DMS53 treated with DMSO at 0.1 percent for 48 hours (cell line): ENCODE measurements at regions not wholly inside any gene's neighbourhood (a gene's known extent, or its start where the extent isn't known, plus 50 kb on each side); places are given as distances from the start of the nearest gene placed in this dataset.

ENCODE experiments used
- DNase-seq: peaks from one replicate; lab custom pipeline; 2025; ENCODE audit not compliant: unreplicated experiment; lab: John Stamatoyannopoulos, UW

DNA sequence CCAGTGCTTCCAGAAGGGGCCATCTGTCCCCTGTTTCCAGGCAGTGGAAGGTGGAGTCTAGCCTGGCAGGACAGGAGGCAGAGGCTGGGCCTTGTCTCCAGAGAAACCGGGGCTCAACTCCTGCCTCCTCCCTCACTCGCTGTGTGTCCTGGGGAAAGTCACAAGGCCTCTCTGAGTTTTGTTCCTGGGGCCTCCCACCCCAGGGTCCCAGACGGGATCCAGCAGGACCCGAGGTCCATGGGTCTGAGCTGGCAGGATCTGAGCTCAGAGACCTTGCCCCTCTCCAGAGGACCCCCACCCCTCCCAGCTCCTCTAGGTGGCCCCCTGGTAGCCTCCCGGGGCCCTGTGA, 72.2 kb upstream of the TAF1B start:
- DNase-seq, result no peak

DNA sequence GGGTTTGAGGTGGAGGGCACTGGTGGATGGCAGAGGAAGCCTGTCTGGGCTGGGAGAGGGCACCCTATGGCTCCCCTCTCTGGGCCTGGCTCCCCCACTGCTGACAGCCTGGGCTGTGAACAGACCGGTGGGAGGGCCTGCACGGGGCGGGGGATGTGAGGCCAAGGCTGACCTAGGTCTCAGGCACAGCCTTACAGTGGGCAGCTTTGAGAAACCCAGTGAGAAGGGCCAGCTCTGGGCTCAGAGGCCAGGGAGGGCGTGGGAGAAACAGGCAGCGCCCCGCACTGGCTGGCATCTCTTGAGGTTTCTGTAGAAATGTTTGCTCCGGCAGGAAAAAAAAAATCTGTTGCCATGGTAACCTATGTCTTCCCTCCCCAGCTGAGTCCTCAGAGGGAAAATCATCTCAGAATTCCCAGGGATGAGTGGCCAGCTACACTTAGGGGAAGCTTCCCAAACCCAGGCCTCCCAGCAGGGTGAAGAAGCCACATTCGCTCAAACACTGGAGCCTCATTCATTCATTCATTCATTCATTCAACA, 71.7 kb upstream of the TAF1B start:
- peak; percentile 50 for DNase-seq

DNA sequence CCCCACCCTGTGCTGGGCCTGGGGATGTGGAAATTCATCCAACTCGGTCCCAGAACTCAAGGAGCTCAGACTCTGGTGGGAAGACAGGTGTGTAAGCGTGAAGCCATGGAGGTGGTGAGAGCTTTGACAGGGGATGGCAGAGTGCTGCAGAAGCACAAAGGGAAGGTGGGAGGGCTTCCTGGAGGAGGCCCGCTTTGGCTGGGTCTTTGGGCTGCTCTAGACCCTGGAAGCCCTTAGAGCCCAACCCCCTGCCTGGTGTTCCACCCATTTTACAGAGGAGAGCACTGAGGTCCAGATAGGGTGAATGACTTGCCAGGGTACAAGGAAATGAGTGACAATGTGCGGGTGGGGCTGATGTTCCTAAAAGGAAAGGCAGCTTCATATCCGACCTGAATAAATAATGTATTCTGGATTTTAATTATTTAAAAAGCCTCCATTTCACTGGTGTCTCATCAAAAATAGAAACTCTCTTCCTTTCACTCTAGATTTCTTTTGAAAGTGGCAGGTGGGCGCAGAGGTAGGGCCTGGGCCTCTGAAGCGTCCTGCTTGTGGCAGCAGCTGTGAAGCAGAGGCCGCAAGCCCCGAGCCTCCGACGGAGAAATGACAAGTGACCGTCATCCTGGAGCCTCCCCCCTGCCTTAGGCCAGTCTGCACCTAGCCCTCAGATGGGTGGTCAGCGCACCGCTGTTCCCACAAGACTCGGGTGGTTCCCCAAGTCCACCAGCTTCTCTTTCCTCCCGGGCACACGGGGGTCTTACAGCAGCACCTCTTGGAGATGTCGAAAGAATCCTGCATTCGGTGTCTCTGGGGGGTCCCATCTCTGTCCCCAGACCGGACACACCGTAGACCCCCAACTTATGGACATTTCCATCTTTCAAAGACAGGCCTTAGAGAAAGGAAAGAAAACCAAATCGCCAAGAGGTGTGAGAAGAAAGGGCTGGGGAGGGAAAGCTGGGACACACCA, 71.0 kb upstream of the TAF1B start:
- DNase-seq, result no peak

DNA sequence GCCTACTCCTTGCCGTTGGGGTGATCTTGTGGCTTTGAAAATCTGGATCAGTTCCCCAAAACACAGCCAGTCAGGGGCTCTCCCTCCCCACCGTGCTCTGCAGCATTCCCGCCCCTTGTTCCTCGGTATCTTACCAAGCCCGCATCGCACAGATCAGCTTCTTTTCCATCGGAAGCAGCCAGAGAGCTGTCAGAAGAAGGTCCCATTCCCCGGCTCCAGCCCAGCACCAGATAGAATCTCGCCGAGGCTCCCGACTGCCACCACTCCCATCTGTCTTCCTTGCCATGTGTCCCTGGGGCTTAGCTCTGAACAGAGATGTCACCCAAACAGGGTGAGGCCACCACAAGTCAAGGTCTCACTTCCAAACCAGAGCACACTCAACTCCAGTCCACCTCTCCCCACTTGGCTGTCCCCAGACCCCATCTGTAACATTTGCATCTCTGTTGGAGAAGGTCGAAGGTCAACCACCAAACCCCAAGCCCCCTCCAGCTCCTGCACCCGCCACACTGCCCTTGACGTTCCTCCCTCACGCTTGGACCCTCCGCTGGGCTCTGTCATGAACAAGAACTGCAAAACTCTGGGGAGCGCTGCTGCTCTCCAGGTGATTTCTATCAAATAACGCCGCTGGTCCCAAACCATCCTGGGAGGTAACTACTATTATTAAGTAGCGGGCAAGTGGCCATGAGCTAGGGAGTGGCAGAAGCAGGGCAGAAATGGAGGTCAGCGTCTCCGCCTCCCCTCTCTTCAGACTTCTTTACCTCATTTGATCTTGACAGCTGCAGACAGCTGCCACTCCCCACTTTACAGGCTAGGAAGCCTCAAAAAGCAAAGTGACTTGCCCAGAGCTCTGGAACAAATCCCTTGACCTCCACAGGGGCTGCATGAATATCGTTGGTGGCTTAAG, 70.0 kb upstream of the TAF1B start:
- no peak for DNase-seq

DNA sequence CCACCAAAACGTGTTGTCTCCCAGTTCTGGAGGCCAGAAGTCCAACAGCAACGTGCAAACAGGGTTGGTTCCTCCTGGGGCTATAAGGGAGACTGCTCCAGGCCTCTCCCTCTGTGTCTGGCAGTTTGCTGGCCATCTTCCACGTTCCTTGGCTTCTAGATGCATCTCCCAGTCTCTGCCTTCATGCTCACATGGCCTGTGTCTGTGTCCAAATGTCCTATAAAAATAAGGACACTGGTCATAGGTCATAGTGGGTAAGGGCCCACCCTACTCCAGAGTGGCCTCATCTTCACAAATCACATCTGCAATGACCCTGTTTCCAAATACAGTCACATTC, 69.4 kb upstream of the TAF1B start:
- no peak for DNase-seq

DNA sequence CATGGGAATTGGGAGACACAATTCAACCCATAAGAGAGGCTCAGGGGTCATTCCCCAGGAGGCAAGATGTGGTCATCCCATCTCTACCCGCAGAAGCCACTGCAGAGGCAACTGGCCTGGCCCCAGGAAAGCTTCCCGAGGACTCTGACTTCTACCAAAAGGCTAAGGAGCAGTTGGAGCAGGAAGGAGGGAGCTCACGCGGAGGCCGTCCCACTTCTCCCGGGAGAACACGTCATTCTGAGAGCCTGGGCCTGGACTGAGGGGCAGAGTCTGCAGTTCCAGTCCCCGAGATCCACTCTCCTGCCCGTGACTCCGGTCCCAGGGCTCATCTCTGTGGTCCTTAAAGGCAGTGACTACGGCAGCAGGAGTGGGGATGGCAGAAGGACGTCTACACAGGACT, 69.0 kb upstream of the TAF1B start:
- DNase-seq, result no peak

DNA sequence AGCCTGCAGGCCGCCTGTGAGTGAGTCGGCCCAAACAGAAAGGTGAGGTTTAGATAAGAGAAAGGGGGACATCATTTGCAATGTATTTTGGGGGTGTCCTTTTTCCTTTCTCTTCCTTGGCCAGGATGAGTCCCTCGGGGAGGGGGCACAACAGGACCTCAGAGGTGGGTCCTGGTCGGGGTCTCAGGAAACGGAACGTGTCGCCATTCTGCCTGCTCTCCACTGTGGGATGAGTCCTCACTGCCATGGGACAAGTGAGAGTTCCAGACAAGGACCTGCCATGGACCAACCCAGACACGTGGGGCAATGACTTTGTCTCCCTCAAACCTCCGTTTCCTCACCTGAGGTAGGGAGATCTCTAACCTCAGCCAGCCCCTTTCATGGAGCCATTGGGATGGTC, 67.9 kb upstream of the TAF1B start:
- no peak for DNase-seq

DNA sequence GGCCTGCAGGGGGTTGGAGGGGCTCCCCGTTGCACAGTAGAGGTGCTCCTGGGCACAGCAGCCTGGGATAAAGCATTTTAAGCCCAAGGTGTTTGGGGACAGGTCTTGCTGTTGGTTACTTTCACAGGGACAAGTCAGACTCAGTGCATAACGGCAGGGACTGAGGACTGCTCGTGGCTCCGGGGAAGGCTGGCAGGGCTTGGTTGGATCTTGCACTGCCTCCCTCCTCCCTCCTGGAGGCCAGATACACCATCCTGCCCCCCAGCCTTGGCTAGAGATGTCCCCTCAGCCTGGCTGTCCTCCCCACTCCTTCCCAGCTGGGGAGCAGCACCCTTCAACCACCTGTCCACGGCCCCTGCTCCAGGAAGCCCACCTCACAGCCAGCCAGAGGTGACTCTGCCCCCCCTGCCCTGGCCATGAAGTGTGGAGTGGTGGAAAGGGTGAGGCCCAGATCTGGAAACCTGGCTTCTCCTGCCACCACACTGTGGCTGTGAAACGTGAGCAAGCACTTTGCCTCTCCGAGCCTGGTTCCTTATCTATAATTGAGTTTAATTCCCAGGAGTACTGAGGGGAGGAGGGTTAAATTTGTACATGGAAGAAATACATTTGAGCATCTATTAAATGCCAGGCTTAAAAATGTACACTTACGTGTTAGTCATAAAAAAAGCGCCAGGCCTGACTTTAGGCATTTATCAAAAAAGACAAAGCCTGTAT, 67.1 kb upstream of the TAF1B start:
- DNase-seq, result no peak

DNA sequence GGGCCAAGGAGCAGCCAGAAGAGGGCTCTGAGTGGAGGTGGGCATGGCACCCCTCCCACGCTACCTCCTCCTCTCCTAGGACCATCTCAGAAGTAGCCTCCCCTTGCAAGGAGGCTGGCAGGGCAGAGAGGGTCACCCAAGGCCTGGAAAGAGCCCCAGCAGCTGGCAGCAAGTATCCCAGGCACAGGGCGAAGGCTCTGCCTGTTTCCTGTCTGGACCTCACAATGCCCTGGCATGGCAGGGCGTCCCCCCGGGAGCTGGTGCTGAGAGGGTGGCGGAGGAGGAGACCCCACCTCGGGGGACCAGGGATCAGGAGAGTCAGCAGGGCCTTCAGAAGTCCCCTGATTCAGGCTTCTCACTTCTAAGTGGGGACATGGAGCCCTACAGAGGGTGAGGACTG, 66.2 kb upstream of the TAF1B start:
- no peak for DNase-seq

DNA sequence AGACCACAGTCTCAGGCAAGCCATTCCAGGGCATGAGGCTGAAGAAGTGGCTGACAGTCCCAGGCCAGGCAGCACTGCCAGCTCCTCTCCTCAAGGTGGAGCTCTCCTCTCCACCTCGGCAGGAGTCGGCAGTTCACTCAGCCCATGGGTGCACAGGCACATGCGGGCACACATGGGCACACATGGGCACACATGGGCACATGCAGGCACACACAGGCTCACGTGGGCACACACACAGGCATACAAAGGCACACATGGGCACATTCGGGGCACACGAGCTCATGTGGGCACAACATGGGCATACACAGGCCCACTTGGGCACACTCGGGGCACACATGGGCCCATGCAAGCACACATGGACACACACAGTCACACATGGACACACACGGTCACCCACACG, 65.3 kb upstream of the TAF1B start:
- no peak for DNase-seq

DNA sequence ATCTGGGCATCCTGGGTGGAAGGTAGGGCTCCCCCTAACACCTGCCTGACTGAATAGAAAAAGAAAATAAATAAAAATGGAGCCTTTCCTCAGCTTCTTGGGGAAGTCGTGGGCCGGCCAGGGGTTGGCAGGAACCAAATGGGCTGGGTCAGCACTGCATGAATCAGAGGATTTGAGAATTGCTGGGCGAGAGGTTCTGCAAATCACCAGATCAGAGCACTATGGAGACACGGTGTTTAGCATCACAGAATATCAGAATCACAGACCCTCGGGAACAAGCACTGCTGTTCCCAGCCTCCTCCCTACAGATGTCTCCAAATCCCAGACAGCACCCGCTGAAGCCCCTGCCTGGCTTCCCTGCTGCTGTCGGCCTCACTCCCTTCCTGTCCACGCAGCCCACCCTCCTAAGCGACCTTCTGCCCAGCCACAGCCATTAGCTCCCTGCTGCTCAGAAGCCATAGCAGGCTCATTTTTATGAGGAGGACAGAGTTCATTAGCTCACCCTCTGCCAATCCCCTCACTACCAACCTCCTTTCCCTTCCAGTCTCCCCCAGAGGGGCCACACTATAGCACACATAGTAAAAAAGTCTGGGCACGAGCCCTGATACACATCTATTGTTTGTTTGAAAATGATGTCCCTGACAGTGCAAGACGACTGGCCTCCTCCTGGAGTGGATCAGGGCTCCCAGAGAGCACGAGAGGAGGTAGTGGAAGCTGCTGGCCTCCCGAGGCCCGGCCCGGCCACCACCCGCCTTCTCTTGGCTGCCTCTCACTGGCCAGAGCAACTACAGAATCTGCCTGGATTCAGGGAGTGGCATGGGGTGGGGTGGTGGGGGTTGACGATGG, 64.6 kb upstream of the TAF1B start:
- DNase-seq, result no peak

DNA sequence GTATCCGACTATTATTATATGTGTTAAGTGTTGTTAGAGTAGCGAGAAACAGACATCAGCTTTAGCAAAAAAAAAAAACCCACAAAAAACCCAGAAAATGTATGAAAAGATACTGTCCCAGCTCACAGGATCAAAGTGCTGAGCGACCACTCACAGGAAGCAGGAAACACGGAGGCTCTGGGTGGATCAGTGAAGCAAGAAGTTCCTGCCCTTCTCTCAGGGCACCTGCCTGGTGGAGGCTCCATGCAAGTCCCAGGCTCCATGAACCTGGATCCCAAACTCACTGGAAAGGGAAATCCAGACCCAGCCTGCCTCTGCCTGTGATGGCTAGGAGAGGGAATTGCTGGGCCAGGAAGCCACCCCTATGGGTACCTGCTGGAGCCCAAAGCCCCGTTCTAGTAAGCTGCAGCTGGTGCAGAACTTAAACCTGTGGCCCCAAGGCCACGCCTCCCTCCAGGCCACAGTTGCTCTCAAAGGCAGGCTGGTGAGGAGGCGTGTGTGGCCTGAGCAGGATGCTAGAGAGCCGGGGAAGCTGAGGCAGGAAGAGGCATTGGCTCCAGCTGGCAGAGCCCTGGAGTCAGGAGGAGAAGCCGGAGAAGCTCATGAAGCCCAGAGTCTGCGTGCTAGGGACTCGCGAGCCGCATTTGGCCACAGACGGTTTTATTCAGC, 63.5 kb upstream of the TAF1B start:
- DNase-seq, result no peak

DNA sequence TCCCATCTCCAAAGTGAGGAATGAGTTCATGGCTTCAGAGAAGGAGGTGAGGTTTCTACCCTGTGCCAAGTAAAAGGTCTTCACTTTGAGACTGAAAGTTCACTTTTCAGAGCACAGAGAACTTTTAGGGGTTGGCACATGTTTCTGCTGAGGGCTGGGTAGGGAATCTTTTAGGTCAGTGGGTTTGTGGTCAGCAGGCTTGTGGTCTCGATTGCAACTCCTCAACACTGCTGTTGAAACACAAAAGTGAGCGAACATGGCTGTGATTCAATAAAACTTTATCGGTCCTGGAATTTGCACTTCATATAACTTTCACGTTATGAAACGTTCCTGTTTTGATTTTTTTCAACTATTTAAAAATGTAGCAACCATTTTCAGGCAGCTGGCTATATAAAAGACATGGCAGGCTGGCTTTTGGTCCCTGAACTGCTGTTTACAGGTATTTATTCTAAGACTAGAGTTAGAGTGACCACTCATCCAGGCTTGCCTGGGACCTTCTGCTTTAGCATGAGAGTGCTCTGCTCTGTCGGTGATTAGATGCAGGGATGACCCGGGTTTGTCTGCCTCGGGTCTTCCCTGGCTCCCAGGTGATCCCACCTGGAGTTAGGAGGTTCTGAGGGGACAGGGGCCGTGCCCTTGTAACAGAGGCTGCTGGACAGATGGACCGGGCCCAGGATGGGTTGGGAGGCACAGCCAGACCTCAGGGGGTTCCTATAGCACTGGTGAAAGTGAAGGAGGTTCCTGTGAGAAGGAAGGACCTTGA, 62.7 kb upstream of the TAF1B start:
- DNase-seq, result no peak

DNA sequence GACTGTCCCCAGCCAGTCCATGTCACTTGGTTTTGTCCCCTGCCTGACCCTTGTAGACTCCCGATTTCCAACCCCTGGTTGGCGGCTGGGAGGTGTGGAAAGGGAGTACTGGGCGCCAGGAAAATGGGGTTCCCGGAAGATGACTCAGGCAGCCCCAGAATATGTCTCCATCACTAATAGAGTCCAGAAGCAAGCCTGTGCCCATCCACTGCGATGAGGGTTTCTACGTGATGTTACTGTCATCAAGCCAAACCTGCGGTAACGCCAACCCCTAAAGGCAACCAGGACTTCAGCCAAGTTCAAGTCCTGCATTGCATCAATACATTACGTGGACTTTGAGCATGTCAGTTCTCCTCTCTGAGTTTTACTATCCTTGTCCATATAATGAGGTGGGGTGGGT, 62.0 kb upstream of the TAF1B start:
- no peak for DNase-seq

DNA sequence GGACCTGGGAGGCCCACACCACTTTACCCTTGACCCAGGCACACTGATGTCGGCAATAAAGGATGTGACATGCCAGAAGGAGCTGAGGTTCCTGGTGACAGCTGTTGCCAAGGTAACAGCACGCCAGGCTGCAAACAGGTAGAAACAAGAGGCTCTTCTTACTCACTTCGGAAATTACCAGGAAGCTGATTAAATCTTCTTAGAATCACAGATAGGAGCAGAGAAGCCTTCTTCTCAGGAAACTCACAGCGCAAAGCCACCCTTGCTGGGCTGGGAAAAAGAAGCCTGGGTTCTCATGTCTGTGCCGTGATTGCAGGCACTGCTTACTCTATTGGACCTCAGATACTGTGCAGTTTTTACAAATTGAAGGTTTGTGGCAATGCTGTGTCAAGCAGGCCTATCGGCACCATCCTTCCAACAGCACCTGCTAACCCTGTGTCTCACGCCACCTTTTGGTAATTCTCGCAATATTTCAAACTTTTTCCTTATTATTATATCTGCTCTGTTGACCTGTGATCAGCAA, 61.0 kb upstream of the TAF1B start:
- DNase-seq, result no peak

DNA sequence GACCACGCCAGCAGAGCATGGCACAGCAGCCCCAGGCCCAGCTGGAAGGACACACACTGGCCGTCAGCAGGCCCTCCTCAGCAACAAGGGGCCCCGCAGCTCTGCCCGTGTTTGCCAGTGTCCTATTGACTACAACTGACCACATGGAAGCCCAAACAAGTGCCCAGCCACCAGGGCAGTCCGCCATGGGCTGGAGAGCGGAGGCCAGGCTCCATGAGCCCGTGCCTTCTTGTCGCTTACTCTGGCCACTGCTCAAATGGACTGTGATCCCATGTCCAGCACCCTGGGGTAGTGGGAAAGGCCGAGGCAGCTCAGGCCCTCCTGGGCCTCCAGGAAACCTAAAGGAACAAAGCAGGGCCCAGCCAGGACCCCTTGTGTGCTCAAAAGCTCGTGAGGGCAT, 53.9 kb upstream of the TAF1B start:
- DNase-seq, result no peak

DNA sequence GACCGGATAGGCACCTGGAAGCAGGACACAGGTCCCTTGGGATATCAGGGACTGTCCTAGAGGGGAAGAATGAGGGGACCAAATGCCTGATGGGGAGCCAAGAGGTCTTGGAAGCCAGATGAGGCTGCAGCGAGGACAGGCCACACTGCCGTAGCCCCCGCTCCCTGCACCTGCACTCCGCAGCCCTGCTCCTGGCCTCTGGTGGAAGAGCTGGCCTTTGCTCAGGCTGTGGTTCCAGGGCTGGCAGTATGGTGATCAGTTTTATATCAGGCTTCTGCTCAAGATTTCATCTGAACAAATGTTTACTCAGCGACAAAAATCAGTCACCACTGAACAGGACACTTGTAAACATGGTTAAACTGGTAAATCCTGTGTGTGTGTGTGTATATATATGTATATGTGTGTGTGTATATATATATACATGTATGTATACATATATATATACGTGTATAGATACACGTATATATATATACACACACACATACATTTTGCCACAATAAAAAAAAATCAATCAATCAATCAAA, 52.5 kb upstream of the TAF1B start:
- DNase-seq, result no peak

DNA sequence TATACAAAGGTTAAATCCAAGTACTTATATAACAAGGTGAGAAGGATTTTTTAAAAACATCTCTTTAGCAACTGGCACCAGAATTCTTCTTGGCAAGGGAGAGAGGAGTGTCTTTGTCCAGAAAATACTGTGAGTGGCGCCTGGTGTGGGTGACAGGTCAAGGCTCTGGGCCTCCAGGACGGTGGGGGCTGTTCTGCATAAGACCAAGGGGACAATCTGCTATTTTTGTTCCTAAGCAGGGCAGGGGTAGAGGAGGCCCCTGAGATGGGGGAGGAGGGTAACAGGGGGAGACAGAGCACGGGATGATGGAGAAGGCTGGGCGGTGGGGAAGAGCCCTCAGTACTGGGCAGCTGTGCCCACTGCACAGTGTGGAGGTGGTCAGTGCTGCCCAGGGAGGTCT, 51.6 kb upstream of the TAF1B start:
- DNase-seq, result no peak
